Superior temporal gyrus (tissue), 1 donor: ENCODE measurements at regions not wholly inside any gene's neighbourhood (a gene's known extent, or its start where the extent isn't known, plus 50 kb on each side); places are given as distances from the start of the nearest gene placed in this dataset.
"Not testable (repeated sequence)": the region's sequence is repeated elsewhere in the genome, so short reads cannot be mapped to it uniquely, and the experiment has no call there.

Source experiments
- DNase-seq: peaks from one replicate; pipeline ENCODE4 v3.0.0-alpha.2; 2016; ENCODE audit errors: extremely low spot score

- DNase-seq = no peak
Observed at GRCh38 chr2:187206071-187206470, 242.0 kb downstream of the CALCRL start.

GRCh38 chr2:187198136-187198535, 249.9 kb downstream of the CALCRL start:
- DNase-seq = no peak

GRCh38 chr2:187194049-187194448, 254.0 kb downstream of the CALCRL start:
- DNase-seq = no peak

GRCh38 chr2:187188783-187189631, 259.0 kb downstream of the CALCRL start:
- no peak for DNase-seq

- DNase-seq = no peak
Observed at GRCh38 chr2:187187519-187187918, 260.5 kb downstream of the CALCRL start.

- no peak for DNase-seq
Observed at GRCh38 chr2:187180529-187180928, 267.5 kb downstream of the CALCRL start.

- DNase-seq = not testable (repeated sequence)
Observed at GRCh38 chr2:187178876-187179275, 269.2 kb downstream of the CALCRL start.

- no peak for DNase-seq
Observed at GRCh38 chr2:187177253-187177652, 270.8 kb downstream of the CALCRL start.

DNA sequence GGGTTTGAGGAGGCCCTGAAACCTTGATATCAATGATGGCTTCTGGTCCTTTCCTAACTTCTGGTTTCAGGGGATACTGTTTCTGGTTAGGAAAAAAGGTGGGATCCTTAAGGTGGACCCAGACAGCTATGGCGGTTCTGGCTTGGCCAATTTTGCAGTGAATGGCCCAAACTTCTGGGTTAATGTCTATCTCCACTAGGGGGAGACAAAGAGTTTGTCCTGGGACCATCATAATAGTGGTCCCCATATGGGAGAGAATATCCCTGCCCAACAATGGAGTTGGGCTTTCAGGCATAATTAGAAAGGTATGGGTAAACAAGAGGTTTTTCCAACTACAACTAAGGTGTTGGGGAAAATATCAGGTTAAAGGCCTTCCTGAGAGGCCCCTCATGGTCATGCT, 273.5 kb downstream of the CALCRL start:
- no peak for DNase-seq

DNA sequence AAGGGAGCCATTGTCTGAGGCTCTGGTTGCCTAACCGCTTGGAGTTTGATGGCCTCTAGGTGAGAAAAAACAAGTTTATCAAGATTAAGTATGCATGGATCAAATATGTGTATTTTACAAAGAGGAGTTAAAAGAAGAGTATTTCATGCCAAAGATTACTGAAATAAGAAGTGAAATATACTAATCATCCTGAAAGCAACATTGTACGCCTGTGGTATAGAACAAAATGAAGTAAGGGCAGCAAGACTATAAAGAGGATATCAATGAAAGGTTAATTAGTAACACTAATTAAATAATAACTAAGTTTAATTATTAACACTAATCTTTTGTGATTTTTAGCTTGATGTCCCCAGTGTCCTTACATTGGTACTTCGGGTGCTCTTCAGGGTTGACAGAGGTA, 276.7 kb downstream of the CALCRL start:
- no peak for DNase-seq

GRCh38 chr2:187169864-187170263, 278.2 kb downstream of the CALCRL start:
- no peak for DNase-seq

DNA sequence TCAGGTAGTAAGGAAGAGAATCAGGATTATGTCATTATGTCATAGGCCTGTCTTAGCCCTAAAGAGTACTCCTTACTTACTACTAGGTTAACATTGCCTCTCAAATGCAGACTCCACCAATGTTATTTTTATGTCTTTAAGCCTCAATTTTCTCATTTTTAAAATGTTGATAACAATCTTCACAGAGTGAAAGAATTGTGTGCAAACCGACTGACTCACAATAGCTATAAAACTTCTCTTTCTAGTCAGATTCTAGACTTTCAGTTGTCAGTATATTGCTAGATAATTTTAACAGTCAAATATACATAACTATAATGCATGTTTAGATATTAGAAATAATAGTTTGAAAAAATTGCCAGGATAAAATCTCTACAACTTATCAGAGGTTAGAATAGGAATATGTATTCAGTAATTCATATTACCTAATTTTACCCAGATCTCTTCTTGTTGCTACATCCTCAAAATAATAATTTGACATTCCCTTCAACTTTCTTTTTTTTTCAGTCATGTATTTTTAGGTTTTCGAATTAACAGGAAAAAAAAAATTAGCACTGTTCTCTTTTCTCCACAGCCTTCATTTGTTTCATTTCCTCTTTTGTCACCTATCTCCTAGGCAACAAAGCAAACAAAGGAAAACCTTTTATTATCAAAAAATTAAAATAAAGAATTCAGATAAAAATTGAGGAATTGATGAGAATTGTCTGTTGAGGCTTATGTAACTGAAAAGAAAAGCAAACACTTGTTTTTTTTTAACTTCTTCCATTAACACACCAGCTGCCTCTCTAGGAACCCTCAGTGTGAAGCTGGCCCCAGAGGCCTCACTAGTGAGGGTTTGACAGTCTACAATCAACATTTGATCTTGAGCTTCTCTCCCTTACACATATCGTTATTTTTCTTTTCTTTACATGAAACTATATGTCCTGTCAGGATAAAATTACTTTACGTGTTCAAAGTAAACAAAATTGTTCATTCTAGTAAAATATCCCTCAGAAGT, 279.0 kb downstream of the CALCRL start:
- no peak for DNase-seq

- DNase-seq = no peak
Observed at GRCh38 chr2:187167491-187167890, 280.6 kb downstream of the CALCRL start.

GRCh38 chr2:187165936-187166610, 282.0 kb downstream of the CALCRL start:
- DNase-seq = no peak

GRCh38 chr2:187158452-187158851, 289.6 kb downstream of the CALCRL start:
- DNase-seq = no peak

DNA sequence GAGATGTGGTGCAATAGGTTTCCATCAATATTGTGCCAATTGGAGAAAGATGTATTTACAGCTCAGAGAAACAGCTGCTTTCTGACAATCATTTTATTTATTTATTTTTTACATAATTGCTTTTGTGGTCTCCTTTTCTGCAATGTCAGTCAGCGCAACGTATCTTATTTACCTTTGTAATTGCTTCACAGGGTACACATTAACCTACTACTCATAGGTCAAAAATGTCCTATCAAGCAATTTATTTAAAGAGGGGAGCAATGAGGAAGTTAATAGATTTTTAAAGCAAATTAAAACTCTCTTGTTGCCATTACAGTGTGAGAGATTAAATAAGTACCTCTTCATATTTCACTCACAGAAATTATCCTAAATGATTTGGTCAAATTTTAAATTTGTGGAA, 291.0 kb downstream of the CALCRL start:
- DNase-seq = no peak

DNA sequence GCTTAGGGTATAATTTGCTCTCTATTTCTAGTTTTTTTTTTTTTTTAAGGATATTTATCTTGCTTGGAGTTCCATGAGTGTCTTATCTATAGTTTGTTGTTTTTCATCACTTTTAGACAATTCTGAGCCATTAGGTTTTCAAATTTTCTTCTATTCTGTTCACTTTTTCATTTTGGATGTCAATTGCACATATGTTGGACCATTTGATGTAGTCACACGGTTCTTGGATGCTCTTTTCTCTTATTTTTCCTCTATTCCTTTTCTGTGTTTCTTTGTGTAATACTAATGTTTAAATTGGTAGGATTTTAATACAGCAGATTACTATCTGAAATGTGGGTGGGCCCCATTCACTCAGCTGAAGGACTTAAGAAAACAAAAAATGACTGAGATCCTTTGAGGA, 292.6 kb downstream of the CALCRL start:
- DNase-seq = no peak

- DNase-seq = no peak
Observed at GRCh38 chr2:187150670-187151069, 297.4 kb downstream of the CALCRL start.

- no peak for DNase-seq
Observed at GRCh38 chr2:187148059-187148714, 299.2 kb upstream of the ZSWIM2 start.

DNA sequence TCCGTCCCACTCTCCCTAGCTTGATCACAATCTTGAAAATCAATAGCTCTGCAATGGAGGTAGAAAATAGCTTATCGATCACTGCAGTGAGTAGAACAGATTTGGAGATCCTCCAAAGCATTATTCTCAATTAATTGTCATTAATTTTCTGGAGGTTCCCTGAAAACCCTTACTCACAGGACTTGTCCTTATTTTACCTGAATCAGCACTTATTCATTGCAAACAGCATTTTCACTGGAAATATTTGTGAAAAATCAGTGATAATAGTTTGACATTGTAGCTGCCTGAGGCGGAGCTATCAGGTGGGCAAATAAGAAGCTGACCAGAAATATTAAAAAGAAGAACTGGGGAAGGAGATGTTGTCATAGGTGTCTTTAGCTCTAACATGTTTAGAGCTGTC, 294.6 kb upstream of the ZSWIM2 start:
- DNase-seq = no peak

DNA sequence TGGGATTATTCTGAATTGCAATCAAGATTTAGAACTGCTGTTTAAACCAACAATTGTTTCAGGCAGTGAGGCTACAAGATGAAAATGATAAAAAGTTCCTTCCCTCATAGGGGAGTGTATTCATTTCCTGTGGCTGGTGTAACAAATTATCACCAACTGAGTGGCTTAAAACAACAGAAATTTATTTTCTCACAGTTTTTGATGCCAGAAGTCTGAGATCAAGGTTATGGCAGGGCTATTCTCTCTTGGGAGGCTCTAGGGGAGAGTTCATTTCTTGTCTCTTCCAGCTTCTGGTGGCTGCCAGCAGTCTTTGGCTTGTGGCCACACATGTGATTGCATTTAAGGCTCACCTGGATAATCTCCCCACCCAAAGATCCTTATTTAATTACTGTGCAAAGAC, 290.5 kb upstream of the ZSWIM2 start:
- no peak for DNase-seq

DNA sequence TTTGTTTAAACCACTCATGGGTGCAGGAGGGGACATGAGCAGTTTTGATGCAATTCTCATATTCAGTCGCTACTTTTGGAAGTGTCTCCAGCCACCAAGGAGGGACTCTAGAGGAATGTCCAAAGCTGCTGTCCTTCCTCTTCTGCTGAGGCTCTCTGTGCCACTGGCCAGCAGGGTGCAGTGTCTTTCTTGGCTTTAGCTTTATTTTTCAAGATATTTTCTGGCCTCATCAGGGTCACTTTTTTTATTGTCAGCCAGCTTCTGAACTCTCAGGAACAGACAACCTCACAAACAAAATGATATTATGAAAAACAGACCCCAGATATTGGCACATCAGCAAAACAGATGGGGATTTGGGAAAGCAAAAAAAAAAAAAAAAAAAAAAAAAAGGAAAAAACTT, 289.3 kb upstream of the ZSWIM2 start:
- no peak for DNase-seq
